HUDEP-2 (cell line): ENCODE measurements at regions not wholly inside any gene's neighbourhood (a gene's known extent, or its start where the extent isn't known, plus 50 kb on each side); places are given as distances from the start of the nearest gene placed in this dataset.

Experiments
- DNase-seq, 76 experiments: peaks; one replicate each; lab custom pipeline; 2025; ENCODE audit not compliant: unreplicated experiment in 76 of 76; lab: John Stamatoyannopoulos, UW

DNA sequence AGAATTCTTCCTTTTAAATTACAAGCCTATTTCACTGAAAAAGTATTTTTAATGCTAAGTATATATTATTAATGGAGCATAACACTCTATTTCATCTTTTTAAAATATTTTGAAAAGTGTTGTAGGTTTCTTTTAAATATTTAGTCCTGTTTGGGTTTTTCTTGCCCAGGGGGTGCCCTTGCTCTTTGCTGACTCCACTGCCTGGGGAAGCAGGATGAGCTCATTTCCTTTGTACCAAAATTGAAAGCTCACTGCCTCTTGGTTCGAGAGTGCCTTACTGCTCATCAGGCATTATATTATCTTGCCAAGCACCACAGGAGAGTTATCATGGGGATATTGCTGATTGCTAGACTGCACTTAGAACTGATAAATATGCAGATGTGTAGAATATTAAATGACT is 819.2 kb downstream of the PCDH18 start:
- DNase-seq: peak in 6 of 76 experiments; percentile 2 to 42 (median 34)

DNA sequence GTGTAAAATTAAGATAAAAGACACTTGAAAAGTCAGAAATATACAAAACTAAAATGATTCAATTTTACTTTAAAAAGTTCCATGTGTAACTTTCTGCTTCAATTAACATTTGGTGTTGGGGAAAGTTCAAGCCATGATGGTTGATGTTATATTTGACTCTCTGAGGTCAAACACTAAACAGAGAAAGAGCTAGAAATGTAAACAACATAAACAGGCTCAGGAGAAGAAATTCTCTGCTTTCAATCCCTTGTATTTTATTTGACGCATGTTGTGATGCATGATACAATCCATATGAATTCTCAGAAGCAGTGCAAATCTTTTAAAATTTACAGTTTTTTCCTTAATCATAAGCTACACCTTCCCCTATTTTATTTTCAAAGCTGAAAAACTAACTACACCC is 822.4 kb downstream of the PCDH18 start:
- no peak for DNase-seq

DNA sequence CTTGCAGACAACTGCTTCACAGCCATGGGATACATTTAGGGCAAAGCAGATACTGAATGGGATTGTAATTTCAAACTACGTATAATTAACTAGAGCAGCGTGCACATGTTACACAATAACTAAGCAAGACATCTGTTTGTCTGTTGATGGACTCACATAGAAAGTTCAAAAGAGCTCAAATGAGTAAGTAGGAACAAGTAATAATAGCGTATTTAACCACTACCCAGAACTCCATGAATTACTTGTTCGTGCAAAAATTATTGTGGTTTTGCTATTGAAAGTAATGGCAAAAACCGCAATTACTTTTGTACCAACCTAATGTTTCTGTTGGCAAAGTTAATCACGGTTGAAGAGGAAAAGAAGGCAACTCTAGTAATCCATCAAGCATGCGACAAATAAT is 825.4 kb downstream of the PCDH18 start:
- DNase-seq: no peak

DNA sequence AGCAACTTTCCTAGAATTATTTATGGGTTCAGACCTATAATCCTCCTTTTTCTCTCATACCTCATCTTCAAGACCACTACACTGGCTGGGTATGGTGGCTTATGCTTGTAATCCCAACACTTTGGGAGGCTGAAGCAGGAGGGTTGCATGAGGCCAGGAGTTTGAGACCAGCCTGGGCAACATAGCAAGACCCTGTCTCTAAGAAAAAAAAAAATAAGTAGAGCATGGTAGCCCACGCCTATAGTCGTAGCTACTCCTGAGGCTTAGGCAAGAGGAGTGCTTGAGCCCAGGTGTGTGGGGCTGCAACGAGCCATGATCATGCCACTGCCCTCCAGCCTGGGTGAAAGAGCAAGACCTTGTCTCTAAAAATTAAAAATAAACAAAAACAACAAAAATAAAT is 832.4 kb downstream of the PCDH18 start:
- no peak for DNase-seq

GRCh38 chr4:136691607-136692006 is 840.7 kb downstream of the PCDH18 start:
- DNase-seq: no peak

DNA sequence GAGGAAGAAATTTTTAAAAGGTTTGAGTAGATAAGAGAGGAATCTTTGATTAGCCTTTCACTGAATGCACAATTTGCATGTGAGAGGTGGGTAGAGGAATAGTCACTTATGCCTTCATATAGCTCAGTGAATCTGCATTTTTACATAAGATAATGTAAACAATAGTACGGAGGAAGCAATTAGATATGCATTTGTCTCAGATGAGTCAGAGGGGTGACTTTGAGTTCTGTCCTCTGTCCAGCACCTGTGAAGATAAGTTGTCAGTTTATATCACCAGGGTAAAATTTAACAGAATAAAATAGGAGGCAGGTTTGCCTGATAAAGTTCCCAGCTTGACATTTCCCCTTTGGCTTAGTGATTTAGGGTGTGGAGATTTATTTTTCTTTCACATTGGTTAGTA is 841.9 kb downstream of the PCDH18 start:
- no peak for DNase-seq

DNA sequence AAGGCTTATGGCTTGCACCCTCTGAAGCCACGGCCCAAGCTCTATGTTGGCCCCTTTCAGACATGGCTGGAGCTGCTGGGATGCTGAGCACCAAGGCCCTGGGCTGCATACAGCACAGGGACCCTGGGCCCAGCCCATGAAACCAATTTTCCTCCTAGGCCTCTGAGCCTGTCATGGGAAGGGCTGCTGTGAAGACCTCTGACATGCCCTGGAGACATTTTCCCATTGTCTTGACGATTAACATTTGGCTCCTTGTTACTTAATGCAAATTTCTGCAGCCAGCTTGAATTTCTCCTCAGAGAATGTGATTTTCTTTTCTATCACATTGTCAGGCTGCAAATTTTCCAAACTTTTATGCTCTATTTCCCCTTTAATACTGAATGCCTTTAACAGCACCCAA is 844.7 kb downstream of the PCDH18 start:
- no peak for DNase-seq

DNA sequence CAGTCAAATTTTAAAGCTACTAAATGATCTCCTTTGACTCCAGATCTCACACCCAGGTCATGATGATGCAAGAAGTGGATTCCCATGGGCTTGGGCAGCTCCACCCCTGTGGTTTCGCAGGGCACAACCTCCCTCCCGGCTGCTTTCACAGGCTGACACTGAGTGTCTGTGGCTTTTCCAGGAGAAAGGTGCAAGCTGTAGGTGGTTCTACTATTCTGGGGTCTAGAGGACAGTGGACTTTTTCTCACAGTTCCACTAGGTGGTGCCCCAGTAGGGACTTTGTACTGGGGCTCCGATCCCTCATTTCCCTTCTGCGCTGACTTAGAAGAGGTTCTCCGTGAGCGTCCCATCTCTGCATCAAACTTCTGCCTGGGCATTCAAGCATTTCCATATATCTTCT is 845.2 kb downstream of the PCDH18 start:
- DNase-seq: no peak

DNA sequence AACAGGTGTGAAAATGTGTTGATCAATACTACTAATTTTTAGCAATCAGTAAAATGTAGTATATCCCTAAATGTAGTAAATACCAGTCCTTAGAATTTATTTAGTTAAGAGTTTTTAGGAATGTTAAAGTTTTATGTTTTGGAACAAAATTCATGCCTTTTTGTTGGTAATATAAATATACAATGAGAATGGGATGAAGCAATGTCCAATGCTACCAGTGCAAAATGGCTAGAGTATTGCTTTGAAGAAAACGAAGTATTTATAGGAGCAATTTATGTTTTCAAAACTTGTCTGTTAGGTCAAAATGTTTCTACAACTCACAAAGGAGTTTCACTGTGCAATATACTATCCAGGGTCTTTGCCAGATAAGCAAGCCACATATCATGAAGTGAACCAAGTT is 851.5 kb downstream of the PCDH18 start:
- no peak for DNase-seq

DNA sequence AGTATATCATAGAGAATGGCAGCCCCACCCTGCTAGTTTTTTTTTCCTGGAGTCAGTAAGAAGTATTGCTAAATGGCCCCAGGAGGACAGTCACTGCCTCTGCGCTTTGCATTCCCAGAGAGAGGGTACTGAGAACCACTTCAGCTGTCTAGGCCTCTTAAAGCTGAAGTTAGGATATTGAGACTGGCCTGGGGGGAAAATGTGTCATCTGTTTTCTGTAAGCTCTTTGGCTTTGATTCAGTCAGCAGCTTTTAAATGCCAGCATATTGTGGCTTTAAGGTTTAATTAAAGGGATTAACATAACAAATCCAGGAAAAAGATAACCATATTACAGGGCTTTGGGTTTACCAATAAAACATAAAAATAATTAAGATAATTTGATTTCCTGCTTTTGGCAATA is 852.0 kb downstream of the PCDH18 start:
- no peak for DNase-seq

- no peak for DNase-seq
Measured at GRCh38 chr4:136670265-136670664, 862.0 kb downstream of the PCDH18 start.

DNA sequence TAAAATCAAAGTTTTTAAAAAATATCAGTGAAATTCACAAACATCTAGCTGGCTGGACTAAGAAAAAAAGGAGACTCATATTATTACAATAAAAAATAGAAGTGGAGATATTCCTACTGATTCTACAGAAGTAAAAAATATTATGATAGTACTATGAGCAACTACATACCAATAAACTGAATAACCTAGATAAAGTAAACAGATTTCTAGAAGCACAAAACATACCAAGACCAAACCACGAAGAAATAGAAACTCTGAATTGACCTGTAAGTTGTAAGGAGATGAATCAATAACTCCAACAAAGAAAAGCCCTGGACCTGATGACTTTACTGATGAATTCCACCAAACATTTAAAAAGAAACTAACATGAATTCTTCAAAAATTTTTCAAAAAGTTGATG is 867.3 kb downstream of the PCDH18 start:
- DNase-seq: no peak

DNA sequence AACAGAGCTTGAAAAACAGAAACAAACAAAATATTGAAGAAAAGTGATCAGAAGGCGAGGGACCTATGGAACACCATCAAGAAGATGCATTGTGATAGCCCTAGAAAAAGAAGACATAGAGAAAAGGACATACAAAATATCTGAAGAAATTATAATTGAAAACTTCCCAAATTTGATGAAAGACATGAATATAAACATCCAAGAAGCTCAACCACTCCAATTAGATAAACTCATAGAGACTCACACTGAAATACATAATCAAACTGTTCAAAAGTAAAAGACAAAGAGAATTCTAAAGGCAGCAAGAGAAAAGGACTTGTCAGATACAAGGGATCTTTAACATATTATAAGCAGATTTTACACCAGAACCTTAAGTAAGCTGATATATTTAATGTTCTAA is 869.8 kb downstream of the PCDH18 start:
- DNase-seq: no peak

DNA sequence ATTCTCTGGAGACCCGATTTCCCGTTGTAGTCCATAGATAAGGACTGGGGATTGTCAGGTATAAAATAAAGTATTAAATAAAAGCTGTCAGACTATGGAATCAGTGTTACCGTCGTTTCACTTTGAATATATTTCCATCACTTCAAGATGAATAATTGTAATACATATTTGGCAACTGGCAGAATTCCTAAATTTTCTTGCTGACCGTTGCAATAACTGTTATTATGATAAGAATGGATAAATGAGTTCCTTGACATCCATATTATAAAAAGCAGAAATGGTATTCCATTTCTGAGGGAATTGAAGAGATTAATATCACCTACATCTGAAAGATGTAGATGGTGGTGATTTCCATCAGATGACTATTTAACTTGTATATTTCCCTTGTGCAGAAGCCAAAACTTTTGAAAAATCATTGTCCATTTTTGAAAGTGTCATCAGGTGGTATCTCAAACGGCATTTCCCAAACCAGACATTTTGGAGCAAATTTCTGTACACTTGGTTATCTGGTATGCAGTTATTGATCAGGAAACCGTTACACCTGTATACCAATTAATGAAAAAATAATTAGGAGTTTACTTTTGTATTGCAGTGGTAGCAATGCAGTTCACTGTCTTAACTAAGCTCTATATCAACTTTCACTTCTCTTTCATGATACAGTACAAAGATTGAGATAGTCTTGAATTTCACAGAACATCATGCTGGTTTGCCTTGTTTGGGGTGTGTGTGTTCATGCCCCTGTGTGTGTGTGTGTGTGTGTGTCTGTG is 878.5 kb downstream of the PCDH18 start:
- no peak for DNase-seq

- no peak for DNase-seq
Measured at GRCh38 chr4:136651932-136652331, 880.4 kb downstream of the PCDH18 start.

- DNase-seq: no peak
Measured at GRCh38 chr4:136651278-136651667, 881.0 kb downstream of the PCDH18 start.

DNA sequence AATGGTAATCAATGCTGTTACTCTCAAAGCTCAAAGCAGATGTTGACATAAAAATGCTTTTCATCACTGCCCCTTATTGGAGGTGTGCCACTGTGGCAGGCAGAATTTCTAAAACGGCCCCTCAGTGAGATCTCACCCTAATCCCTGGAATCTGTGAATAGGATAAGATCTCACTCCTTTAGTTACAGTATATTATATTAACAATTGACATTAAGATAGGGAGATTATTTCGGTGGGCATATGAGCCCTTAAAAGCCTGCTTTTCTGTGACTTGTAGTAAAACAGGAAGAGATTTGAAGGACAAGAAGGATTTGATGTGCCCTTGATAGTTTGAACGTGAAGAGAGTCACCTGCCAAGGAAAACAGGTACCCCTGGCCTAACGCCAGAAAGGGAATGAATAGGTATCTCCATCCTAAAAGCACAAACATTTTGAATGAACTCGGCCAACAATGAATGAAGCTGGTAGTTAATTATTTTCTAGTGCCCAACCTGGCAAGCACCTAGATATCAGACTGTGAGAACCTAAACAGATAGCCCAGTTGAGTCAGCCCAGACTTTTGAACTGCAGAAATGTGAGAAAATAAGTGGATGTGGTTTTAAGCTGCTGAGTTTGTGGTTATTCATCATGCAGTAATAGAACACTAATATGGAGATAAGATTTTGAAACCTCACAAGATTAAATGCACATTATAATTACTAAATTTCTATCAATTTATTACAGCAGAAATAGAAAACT is 881.6 kb downstream of the PCDH18 start:
- no peak for DNase-seq

DNA sequence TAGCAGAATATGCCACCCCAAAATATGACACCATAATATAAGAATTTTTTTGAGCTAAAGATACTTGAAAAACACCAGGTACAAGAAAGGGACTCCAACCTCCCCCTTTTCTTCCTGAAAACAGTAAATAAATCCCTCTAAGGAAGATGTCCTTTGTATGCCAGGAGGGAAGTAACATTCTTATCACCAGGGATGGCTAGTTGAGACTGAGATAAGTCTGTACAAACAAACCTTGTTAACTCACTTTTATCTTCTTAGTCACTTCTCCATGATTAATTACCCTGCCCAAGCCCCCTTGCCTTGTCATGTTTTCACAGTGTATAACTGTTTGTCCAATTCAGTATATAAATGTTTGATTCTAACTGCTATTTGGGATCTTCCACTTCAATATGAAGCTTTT is 888.0 kb downstream of the PCDH18 start:
- no peak for DNase-seq

GRCh38 chr4:136643416-136643815 is 888.9 kb downstream of the PCDH18 start:
- DNase-seq: no peak

DNA sequence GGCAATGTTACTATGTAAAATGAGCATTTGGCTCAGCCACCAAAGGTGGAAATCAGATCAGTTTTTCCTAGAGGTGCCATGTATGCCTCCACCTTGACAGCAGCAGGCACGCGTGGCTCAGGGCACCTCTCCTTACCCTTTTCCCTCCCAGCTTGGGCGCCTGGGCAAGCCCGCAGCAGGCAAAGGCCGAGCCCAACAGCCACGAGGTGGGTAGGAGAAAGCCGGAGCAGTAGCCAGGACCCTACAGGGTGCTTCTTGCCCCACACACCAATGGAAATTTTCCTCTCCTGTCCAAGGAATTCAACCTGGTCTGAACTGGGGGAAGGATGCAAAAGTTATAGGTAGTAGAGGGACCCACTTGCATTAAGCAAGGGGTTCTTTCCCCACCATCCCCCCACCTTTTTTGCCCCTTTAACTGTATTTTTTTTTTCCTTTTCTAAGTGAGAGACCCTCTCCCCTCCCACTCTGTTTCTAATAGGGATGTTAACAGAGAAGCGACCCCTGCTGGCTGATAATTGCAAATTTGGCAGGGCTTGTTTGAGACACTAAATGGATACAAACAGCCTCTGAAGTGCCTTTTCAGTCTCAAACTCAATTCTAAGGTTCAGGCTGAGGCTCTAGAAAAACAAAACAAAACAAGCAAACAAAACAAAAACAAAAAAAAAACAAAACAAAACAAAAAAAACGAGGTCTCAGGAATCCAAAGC is 895.1 kb downstream of the PCDH18 start:
- peak in 5 of 76 experiments; percentile 4 to 30 (median 16) for DNase-seq

DNA sequence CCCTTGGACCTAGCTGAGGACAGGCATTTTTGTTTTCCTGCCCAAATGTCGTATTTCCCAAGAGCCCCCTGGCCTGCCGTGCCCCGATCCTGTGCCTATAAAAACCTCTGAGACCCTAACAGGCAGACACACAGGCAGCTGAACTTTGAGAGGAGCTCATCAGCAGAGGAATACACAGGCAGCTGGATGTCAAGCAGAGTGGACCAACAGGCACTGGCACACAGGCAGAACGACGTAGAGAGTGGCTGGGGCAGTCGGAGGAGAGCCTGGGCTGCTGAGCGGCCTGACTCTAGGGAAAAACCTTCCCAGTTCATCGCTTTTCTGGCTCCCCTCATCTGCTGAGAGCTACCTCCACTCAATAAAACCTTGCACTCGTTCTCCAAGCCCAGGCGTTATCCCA is 896.1 kb downstream of the PCDH18 start:
- DNase-seq: no peak

- no peak for DNase-seq
Measured at GRCh38 chr4:136634121-136634520, 898.2 kb downstream of the PCDH18 start.
